Endothelial cell (in vitro differentiated cells): ENCODE measurements at regions not wholly inside any gene's neighbourhood (a gene's known extent, or its start where the extent isn't known, plus 50 kb on each side); places are given as distances from the start of the nearest gene placed in this dataset.

Experiments used
- DNase-seq: peaks from one replicate; pipeline ENCODE4 v3.0.0; 2021; ENCODE audit warnings: low spot score
- H3K27ac Mint-ChIP-seq: one replicate; pipeline ENCODE4 v1.8.0; 2021; ENCODE audit warnings: mixed read lengths, inconsistent platforms; ENCODE audit not compliant: unreplicated experiment
- H3K27me3 Mint-ChIP-seq: one replicate; pipeline ENCODE4 v1.8.0; 2021; ENCODE audit warnings: mild to moderate bottlenecking, moderate library complexity, mixed read lengths, inconsistent platforms; ENCODE audit not compliant: unreplicated experiment
- H3K36me3 Mint-ChIP-seq: one replicate; pipeline ENCODE4 v1.8.0; 2021; ENCODE audit warnings: mild to moderate bottlenecking, low read depth, mixed read lengths, inconsistent platforms; ENCODE audit not compliant: unreplicated experiment
- H3K4me1 Mint-ChIP-seq: one replicate; pipeline ENCODE4 v1.8.0; 2021; ENCODE audit warnings: mild to moderate bottlenecking, mixed read lengths, inconsistent platforms; ENCODE audit not compliant: unreplicated experiment
- H3K4me3 Mint-ChIP-seq: one replicate; pipeline ENCODE4 v1.8.0; 2021; ENCODE audit warnings: mild to moderate bottlenecking, mixed read lengths, inconsistent platforms; ENCODE audit not compliant: unreplicated experiment
- H3K9me3 Mint-ChIP-seq: one replicate; pipeline ENCODE4 v1.8.0; 2021; ENCODE audit warnings: mixed read lengths, inconsistent platforms; ENCODE audit not compliant: unreplicated experiment
- TF ChIP-seq, protein P1 (sequence below): fragments of 200-600 bp; sonication (generic); IDR thresholded peaks from one replicate; pipeline ENCODE4 v1.5.0; 2021; ENCODE audit warnings: antibody characterized with exemption; ENCODE audit not compliant: unreplicated experiment

DNA sequence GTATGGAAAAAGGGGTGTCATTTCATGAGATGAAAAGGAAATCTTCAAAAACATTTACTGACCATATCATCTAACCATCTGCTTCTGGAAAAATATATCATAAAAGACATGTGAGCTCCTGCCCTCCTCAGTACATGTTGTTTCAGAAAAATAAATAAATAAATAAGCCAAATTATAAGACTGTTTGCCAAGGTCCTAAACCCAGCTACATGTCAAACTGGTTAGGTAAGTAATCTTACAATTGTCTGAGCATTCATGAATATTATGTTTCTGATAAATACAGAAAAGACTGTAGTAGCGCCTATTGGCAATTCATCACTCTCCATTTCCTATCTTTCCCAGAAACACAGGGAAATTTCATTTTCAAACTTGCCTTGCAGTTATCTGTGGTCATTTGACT, 138.9 kb upstream of the SETBP1 start:
- H3K9me3 Mint-ChIP-seq, result no peaks in the 10 kb centered on the region
- no peak for DNase-seq
- TF ChIP-seq, protein P1, sequence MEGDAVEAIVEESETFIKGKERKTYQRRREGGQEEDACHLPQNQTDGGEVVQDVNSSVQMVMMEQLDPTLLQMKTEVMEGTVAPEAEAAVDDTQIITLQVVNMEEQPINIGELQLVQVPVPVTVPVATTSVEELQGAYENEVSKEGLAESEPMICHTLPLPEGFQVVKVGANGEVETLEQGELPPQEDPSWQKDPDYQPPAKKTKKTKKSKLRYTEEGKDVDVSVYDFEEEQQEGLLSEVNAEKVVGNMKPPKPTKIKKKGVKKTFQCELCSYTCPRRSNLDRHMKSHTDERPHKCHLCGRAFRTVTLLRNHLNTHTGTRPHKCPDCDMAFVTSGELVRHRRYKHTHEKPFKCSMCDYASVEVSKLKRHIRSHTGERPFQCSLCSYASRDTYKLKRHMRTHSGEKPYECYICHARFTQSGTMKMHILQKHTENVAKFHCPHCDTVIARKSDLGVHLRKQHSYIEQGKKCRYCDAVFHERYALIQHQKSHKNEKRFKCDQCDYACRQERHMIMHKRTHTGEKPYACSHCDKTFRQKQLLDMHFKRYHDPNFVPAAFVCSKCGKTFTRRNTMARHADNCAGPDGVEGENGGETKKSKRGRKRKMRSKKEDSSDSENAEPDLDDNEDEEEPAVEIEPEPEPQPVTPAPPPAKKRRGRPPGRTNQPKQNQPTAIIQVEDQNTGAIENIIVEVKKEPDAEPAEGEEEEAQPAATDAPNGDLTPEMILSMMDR, result no peak
- H3K36me3 Mint-ChIP-seq, result no peaks in the 10 kb centered on the region
- no peak overlapping the region for H3K4me3 Mint-ChIP-seq
- no peaks in the 10 kb centered on the region for H3K27me3 Mint-ChIP-seq
- no peak overlapping the region for H3K27ac Mint-ChIP-seq
- no peaks in the 10 kb centered on the region for H3K4me1 Mint-ChIP-seq

DNA sequence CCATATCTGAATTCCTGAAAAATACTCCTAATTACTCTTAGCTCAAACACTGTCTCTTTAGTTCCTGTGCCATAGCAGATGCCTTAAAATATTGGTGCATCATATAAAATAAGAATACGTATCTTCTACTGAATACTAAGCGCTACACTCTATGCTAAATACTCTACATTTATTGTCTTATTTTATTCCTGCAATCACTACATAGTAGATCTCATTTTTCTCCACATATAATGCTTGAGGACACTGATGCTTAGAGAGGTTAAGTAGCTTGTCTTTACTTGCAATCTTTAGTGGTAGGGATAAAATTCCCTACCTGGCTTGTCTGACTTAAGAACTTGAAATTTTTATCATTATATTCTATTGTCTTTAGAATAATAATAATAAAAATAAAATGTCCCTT, 137.3 kb upstream of the SETBP1 start:
- TF ChIP-seq, protein P1, result no peak
- Mint-ChIP-seq H3K36me3 (no peaks in the 10 kb centered on the region), H3K4me3 (no peak overlapping the region), H3K27me3 (no peaks in the 10 kb centered on the region), H3K4me1 (peaks cover 6% of the 10 kb centered on the region), H3K27ac (no peak overlapping the region), H3K9me3 (no peaks in the 10 kb centered on the region)
- DNase-seq, result no peak

DNA sequence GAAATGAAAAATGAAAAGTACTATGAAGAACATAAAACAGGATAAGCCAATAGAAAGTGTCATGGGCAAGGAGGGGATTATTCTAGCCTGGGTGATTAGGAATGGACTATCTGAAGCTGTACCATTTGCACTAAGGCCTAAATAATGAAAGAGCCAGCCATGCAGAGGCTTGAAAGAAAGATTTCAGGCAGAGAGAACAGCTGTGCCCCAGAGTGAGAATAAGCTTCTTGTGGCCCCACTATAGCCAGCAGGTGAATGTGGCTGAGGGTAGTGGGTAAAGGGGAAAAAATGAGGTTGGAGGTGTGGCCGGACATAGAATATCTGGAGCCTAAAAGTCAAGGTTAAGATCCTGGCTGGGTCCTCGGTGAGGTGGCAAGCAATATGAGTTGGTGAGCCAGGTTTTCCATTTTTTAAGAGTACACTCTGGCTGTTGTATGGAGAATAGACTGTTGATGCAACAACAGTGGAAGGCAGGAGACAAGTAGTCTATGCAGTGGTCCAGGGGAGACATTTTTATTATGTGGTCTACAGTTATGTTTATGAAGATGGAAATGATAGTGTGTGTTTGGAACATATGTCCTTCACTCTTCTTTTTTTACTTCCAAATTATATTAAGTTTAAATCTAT, 135.2 kb upstream of the SETBP1 start:
- peaks cover 21% of the 10 kb centered on the region for H3K4me1 Mint-ChIP-seq
- no peaks in the 10 kb centered on the region for H3K27me3 Mint-ChIP-seq
- TF ChIP-seq, protein P1, result no peak

DNA sequence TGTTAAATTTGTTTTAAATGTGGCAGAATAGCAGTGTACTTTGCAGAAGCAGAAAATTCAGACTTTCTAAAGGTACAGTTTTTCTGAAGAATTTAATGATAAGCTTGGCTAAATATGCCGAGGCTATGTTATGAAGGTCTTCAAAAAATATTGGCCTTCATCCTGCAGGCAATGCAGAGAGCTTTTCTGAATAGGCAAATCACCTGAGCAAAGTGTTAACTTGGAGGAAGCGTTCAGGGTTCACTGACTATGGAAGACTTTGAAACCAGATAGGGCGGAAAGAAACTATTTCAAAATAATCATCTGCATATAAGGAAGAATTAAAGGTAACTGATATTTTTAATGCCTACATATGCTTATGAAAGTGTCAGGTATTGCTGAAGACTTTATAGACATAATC, 133.7 kb upstream of the SETBP1 start:
- DNase-seq, result no peak
- H3K4me3 Mint-ChIP-seq, result no peak overlapping the region
- TF ChIP-seq, protein P1, result no peak
- H3K36me3 Mint-ChIP-seq, result no peaks in the 10 kb centered on the region
- peaks cover 23% of the 10 kb centered on the region for H3K4me1 Mint-ChIP-seq
- no peak overlapping the region for H3K27ac Mint-ChIP-seq
- no peaks in the 10 kb centered on the region for H3K9me3 Mint-ChIP-seq
- no peaks in the 10 kb centered on the region for H3K27me3 Mint-ChIP-seq

More for the DNA sequence above, 135.2 kb upstream of the SETBP1 start:
- Mint-ChIP-seq H3K4me3 (no peak overlapping the region), H3K9me3 (no peaks in the 10 kb centered on the region), H3K36me3 (no peaks in the 10 kb centered on the region), H3K27ac (no peak overlapping the region)
- DNase-seq, result no peak

DNA sequence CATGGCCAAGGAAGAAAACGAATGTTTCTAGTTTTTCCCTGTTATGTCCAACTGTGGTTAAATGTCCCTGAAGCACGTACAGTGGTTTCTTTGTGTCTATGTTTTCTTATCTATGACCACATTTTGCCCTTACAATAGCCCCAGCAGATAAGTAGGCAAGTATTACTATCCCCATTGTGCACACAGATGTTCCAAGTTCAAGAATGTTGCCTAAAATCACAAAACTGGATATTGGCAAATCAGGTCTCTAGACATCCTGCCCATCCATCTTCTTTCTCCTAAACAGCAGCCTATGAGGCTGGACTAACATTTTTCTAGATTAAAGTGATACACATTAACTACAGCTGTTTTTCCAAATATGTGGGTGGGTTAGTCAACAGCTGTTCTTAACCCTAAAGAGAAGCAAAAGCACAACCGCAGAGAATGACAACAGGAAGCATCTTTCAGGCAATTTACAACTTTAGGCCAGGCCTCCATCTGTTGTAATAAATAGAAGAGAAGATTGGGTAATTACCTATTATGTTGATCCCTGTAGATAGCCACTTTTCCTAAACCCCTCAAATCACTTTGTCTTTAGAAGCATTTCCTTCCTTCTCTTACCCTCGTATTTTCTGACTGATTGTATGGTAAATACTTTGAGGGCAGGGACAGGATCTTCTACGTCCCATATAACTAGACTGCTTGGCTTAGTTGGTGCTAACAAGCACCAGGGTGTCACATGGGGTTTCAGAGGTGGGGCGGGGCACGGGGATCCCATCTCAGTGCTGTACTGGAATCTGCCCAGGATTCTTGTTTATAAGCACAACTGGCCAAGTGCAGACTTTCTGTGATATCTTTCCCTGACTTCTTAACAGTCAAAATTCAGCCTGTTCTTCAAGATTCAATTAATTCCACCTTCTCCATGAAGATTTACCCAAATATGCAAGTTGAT, 132.1 kb upstream of the SETBP1 start:
- H3K4me3 Mint-ChIP-seq, result no peak overlapping the region

More for the DNA sequence above, 132.1 kb upstream of the SETBP1 start:
- Mint-ChIP-seq H3K4me1 (peaks cover 25% of the 10 kb centered on the region), H3K9me3 (no peaks in the 10 kb centered on the region), H3K27ac (peak overlapping the region; percentile 69), H3K27me3 (no peaks in the 10 kb centered on the region), H3K36me3 (no peaks in the 10 kb centered on the region)
- TF ChIP-seq, protein P1, result no peak
- no peak for DNase-seq
